CD8-positive, alpha-beta memory T cell (primary cell): ENCODE measurements at regions not wholly inside any gene's neighbourhood (a gene's known extent, or its start where the extent isn't known, plus 50 kb on each side); places are given as distances from the start of the nearest gene placed in this dataset.

Experiments
- CTCF ChIA-PET: fragments of 350-600 bp; sonication (Branson Sonifier 250); formaldehyde crosslinking; loops from one replicate; lab custom pipeline; 2021; ENCODE audit warnings: antibody characterized with exemption; lab: Charles Lee
- POLR2A ChIA-PET: fragments of 350-600 bp; sonication (Branson Sonifier 250); formaldehyde crosslinking; loops from one replicate; lab custom pipeline; 2021; ENCODE audit warnings: antibody characterized with exemption; lab: Charles Lee
- DNase-seq, 5 donors: peaks; one replicate each; pipeline versions ENCODE4 v3.0.0 to v3.0.0-alpha.2; 2020 to 2022; ENCODE audit warnings: mixed read lengths in 1 of 5
- H3K27ac ChIP-seq: one replicate; pipeline ENCODE4 v1.7.0; 2013; ENCODE audit warnings: low read depth, mild to moderate bottlenecking, low read length, moderate library complexity
- H3K27me3 ChIP-seq: 2 replicates; pipeline ENCODE4 v1.7.0; 2013; ENCODE audit warnings: low read length, mild to moderate bottlenecking; ENCODE audit not compliant: insufficient read depth, poor library complexity, severe bottlenecking
- H3K36me3 ChIP-seq: 2 replicates; pipeline ENCODE4 v1.7.0; 2013; ENCODE audit warnings: mild to moderate bottlenecking, low read length, moderate library complexity; ENCODE audit not compliant: insufficient read depth
- H3K4me1 ChIP-seq: 2 replicates; pipeline ENCODE4 v1.7.0; 2013; ENCODE audit warnings: mild to moderate bottlenecking, low read length, moderate library complexity; ENCODE audit not compliant: insufficient read depth
- H3K4me3 ChIP-seq: 2 replicates; pipeline ENCODE4 v1.7.0; 2013; ENCODE audit warnings: mild to moderate bottlenecking, low read length
- H3K9me3 ChIP-seq: 2 replicates; pipeline ENCODE4 v1.7.0; 2013; ENCODE audit warnings: mild to moderate bottlenecking, low read length
- H3K27ac Mint-ChIP-seq, 8 donors: one replicate each; pipeline ENCODE4 v1.8.0; 2020 to 2021; ENCODE audit warnings: mixed read lengths in 8 of 8, mild to moderate bottlenecking in 6 of 8, inconsistent platforms in 3 of 8, moderate library complexity in 3 of 8
- H3K27me3 Mint-ChIP-seq, 2 donors: one replicate each; pipeline ENCODE4 v1.8.0; 2020 to 2021; ENCODE audit warnings: mixed read lengths in 2 of 2, mild to moderate bottlenecking in 1 of 2, moderate library complexity in 1 of 2
- H3K36me3 Mint-ChIP-seq, 3 donors: one replicate each; pipeline ENCODE4 v1.8.0; 2020 to 2021; ENCODE audit warnings: mixed read lengths in 3 of 3, inconsistent platforms in 1 of 3, mild to moderate bottlenecking in 1 of 3
- H3K4me1 Mint-ChIP-seq, 3 donors: one replicate each; pipeline ENCODE4 v1.8.0; 2020 to 2021; ENCODE audit warnings: mixed read lengths in 3 of 3, inconsistent platforms in 1 of 3, mild to moderate bottlenecking in 1 of 3
- H3K4me3 Mint-ChIP-seq, 7 donors: one replicate each; pipeline ENCODE4 v1.8.0; 2020 to 2021; ENCODE audit warnings: mixed read lengths in 7 of 7, mild to moderate bottlenecking in 6 of 7, moderate library complexity in 4 of 7, inconsistent platforms in 2 of 7
- H3K9me3 Mint-ChIP-seq, 5 donors: one replicate each; pipeline ENCODE4 v1.8.0; 2020 to 2022; ENCODE audit warnings: mixed read lengths in 5 of 5, mild to moderate bottlenecking in 3 of 5, moderate library complexity in 2 of 5, inconsistent platforms in 1 of 5

DNA sequence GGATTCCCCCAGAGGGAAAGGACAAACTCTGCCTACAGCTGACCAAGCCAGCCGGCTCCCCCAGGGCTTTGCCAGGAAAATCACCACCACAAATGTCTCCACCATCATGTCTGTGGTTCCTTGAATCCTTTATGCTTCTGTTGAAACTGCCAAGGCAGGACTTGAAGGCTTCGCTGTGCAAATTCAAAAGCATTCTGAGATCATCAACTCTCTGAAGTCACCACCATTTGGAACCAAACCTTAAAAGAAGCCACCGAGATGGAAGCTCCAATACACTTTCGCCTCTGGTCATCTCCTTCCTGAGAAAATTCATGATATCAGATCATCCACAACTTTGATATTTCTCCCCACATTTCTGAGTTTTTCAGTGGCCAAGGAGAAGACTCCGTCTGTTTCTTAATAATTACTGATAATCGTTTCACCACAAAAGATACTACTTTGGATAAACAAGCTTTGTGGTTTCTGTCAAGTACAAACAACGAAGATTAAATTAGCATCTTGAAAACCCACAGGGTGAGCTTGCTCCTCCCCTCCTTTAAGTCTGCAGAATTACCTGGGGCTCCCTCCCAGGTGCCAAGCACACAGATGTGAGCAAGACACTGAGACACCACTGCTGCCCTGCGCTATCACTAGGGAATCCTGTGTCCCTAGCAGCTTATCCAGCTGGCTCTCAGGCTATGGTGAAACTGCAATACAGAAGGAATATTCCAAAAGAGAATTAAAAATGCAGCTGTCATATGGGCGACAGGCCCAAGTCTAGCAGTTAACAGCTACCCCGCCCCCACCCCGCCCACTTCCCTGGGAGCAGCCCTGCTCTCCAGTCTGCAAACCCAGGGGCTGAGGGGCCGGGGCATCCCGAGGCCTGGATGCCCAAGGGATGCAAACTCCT, 125.0 kb upstream of the TBL1X start:
- ChIA-PET POLR2A (interaction anchor here (1.4 to 3.7 kb wide), 4 partner anchors 12 to 123 kb away, joined by 5 to 43 read pairs (median 12); partner anchors contain the start of gene TBL1X), CTCF (interaction anchor here (0.8 to 1.6 kb wide), 4 partner anchors 13 to 369 kb away, joined by 3 to 9 read pairs (median 6); no protein-coding TSS in a partner anchor)
- peak overlapping the region; percentile 78 to 94 (median 82) for H3K27ac Mint-ChIP-seq
- Histone ChIP-seq H3K4me1 (peaks cover 45% of the 10 kb centered on the region), H3K27me3 (no peaks in the 10 kb centered on the region), H3K36me3 (no peaks in the 10 kb centered on the region), H3K4me3 (peak overlapping the region; percentile 55), H3K27ac (peak overlapping the region; percentile 24), H3K9me3 (no peaks in the 10 kb centered on the region)
- H3K9me3 Mint-ChIP-seq, result no peaks in the 10 kb centered on the region
- peak in 3 of 5 donors; percentile 47 to 60 (median 56) for DNase-seq
- no peaks in the 10 kb centered on the region for H3K27me3 Mint-ChIP-seq
- H3K36me3 Mint-ChIP-seq, result no peaks in the 10 kb centered on the region
- peak overlapping the region; percentile 45 to 93 (median 66) for H3K4me3 Mint-ChIP-seq
- peaks cover 46 to 59% (median 56%) of the 10 kb centered on the region in 3 donors for H3K4me1 Mint-ChIP-seq

DNA sequence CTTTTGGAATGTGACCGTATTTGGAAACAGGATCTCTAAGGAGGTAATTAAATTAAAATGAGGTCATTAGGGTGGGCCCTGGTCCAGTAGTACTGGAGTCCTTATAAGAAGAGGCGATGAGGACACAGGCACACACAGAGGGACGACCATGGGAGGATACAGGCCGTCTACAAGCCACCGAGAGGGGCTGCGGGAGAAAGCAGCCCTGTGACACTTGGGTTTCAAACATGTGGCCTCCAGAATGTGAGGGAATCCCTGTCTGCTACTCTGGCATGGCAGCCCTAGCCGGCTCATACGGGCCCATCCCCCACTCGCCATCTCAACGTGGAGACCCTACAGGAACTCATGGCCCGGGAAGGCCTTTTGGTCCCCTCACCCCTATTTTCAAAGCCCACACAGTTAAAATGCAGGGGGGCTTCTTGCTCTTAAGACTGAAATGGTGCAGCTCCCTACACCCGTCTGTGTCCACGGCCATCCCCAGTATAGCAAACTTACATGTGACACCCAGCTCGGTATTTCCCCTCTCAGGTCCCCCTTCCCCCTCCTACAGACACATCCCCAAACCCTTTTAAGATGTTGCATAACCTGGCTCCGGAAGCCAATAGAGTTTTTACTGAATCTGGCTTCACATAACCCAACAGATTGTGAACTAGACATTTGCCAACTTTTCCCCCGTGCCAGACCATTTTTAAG, 124.1 kb upstream of the TBL1X start:
- Mint-ChIP-seq H3K27ac (peak overlapping the region; percentile 86 to 96 (median 92)), H3K9me3 (no peaks in the 10 kb centered on the region), H3K36me3 (no peaks in the 10 kb centered on the region), H3K4me3 (peak overlapping the region; percentile 76 to 93 (median 83)), H3K4me1 (peaks cover 45 to 59% (median 56%) of the 10 kb centered on the region in 3 donors), H3K27me3 (no peaks in the 10 kb centered on the region)
- CTCF ChIA-PET, result interaction anchor here (1.3 to 4.0 kb wide), 4 partner anchors 12 to 369 kb away, joined by 3 to 12 read pairs (median 6); no protein-coding TSS in a partner anchor
- Histone ChIP-seq H3K9me3 (no peaks in the 10 kb centered on the region), H3K27me3 (no peaks in the 10 kb centered on the region), H3K4me3 (peak overlapping the region; percentile 55), H3K4me1 (peaks cover 42% of the 10 kb centered on the region), H3K27ac (peak overlapping the region; percentile 59), H3K36me3 (no peaks in the 10 kb centered on the region)
- POLR2A ChIA-PET, result interaction anchor here (0.9 to 3.7 kb wide), 5 partner anchors 11 to 123 kb away, joined by 3 to 43 read pairs (median 9); partner anchors contain the start of gene TBL1X
- DNase-seq, result peak in 4 of 5 donors; percentile 25 to 76 (median 64)

DNA sequence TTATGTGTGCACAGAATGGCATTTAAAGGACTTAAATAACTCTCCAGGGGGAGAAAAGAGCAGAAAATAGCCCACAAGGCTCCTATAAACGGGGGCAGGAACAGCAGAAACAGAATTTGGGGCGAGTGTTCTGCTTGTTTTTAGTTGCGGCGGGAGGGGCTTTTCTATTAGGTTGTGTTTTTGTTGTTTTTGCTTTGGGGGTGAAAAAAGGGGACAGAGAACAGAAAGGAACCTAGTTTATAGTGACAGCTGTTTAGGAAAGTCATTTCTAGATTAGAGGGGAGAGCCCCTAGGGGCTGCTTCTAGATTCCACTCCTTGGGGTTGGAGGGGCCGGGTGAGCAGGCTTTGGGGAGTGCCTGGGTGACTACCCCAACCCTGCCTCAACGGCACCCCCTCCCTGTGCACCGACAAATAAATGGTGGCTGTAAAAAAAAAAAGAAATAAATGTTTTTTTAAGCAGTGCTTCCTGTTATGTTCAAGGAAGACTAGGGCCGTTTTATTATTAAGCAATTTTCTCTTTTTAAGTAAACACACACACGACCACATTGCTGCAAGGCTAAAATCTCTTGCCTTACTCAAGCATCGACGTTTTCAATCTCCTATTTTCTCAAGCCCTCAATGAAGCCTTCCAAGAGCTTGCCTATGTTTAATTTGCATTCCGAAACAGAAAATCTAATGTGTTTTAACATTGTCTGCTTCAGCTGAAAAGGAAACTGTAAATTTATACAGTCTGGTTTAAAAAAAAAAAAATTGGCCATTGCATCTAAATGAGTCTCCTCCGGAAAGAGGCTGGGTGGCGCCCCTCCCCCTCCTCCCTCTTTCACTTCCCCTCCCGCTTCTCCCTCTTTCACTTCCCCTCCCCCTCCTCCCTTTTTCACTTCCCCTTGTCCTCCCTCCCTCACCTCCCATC, 123.3 kb upstream of the TBL1X start:
- H3K27ac Mint-ChIP-seq, result peak overlapping the region; percentile 86 to 96 (median 92)
- Histone ChIP-seq H3K9me3 (no peaks in the 10 kb centered on the region), H3K27ac (peak overlapping the region; percentile 59), H3K27me3 (no peaks in the 10 kb centered on the region), H3K4me3 (peak overlapping the region; percentile 55), H3K4me1 (peaks cover 35% of the 10 kb centered on the region), H3K36me3 (no peaks in the 10 kb centered on the region)
- H3K36me3 Mint-ChIP-seq, result no peaks in the 10 kb centered on the region
- POLR2A ChIA-PET, result interaction anchor here (0.6 to 3.7 kb wide), 5 partner anchors 10 to 122 kb away, joined by 3 to 43 read pairs (median 5); partner anchors contain the start of gene TBL1X
- peak; percentile 42 to 81 (median 65) for DNase-seq
- H3K4me3 Mint-ChIP-seq, result peak overlapping the region; percentile 76 to 93 (median 83)
- no peaks in the 10 kb centered on the region for H3K27me3 Mint-ChIP-seq
- CTCF ChIA-PET, result interaction anchor here (1.4 to 4.0 kb wide), 3 partner anchors 11 to 122 kb away, joined by 3 to 12 read pairs (median 4); no protein-coding TSS in a partner anchor
- H3K9me3 Mint-ChIP-seq, result no peaks in the 10 kb centered on the region
- H3K4me1 Mint-ChIP-seq, result peaks cover 38 to 54% (median 52%) of the 10 kb centered on the region in 3 donors

DNA sequence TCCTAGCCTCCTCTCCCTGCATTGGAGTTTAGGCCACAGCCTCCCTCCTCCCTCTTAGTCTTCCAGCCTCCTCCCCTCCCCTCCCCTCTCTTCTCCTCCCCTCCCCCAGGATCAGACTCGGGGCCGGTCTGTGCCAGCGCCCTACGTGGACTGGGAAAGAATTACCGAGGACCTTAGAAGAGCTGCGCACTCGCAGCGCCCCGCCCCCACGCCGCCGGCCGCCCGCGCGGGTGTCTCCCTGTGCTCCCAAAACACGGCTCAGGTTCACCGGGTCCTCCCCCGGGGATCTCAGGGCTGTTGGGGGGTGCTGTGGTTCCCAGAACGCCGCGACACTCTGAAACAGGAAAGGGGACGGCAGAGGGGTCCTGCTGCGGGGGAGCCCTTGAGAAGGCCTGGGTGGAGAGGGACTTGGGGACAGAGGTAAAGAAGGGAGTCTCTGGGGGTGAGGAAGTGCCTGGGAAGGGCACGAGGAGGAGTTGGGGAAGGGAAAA, 122.3 kb upstream of the TBL1X start:
- Histone ChIP-seq H3K4me3 (no peak overlapping the region), H3K27ac (no peak overlapping the region), H3K36me3 (no peaks in the 10 kb centered on the region), H3K9me3 (no peaks in the 10 kb centered on the region), H3K4me1 (peaks cover 27% of the 10 kb centered on the region), H3K27me3 (no peaks in the 10 kb centered on the region)
- peak overlapping the region; percentile 29 to 90 (median 68) for H3K27ac Mint-ChIP-seq
- H3K27me3 Mint-ChIP-seq, result no peaks in the 10 kb centered on the region
- no peaks in the 10 kb centered on the region for H3K36me3 Mint-ChIP-seq
- POLR2A ChIA-PET, result interaction anchor here (3.7 kb wide), 1 partner anchor 121 kb away, joined by 43 read pairs; the partner anchor contains the start of gene TBL1X
- CTCF ChIA-PET, result interaction anchor here (1.4 to 4.0 kb wide), 2 partner anchors 119 to 120 kb away, joined by 4 to 12 read pairs; no protein-coding TSS in a partner anchor
- no peaks in the 10 kb centered on the region for H3K9me3 Mint-ChIP-seq
- H3K4me1 Mint-ChIP-seq, result peaks cover 33 to 45% (median 42%) of the 10 kb centered on the region in 3 donors
- DNase-seq, result peak; percentile 13 to 71 (median 47)
- peak overlapping the region; percentile 69 to 82 (median 80) for H3K4me3 Mint-ChIP-seq

DNA sequence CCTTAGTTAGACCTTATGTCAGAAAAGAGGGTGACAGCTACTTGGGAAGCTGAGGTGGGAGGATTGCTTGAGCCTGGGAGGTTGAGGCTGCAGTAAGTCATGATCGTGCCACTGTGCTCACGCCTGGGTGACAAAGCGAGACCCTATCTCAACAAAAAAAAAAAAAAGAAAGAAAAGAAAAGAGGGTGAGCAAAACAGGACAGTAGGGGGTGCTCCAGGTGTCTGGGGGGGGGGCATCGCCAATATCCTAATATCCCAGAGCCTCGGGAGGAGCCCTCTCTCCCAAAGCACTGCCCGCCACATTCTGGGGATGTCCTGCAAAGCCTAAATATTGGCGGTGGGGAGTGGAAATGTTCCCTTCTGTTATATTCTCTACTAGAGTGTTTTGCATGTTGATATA, 120.9 kb upstream of the TBL1X start:
- POLR2A ChIA-PET, result no interaction called here
- Mint-ChIP-seq H3K9me3 (no peaks in the 10 kb centered on the region), H3K36me3 (no peaks in the 10 kb centered on the region), H3K4me1 (peaks cover 25 to 34% (median 32%) of the 10 kb centered on the region in 3 donors), H3K27me3 (no peaks in the 10 kb centered on the region), H3K27ac (peak overlapping the region in 3 of 8 donors; percentile 5 to 74 (median 58)), H3K4me3 (peak overlapping the region in 3 of 7 donors; percentile 9 to 38 (median 10))
- Histone ChIP-seq H3K27ac (no peak overlapping the region), H3K4me1 (peaks cover 25% of the 10 kb centered on the region), H3K36me3 (no peaks in the 10 kb centered on the region), H3K27me3 (no peaks in the 10 kb centered on the region), H3K9me3 (no peaks in the 10 kb centered on the region), H3K4me3 (no peak overlapping the region)
- no peak for DNase-seq
- CTCF ChIA-PET, result interaction anchor here (4.0 kb wide), 1 partner anchor 119 kb away, joined by 12 read pairs; no protein-coding TSS in a partner anchor

DNA sequence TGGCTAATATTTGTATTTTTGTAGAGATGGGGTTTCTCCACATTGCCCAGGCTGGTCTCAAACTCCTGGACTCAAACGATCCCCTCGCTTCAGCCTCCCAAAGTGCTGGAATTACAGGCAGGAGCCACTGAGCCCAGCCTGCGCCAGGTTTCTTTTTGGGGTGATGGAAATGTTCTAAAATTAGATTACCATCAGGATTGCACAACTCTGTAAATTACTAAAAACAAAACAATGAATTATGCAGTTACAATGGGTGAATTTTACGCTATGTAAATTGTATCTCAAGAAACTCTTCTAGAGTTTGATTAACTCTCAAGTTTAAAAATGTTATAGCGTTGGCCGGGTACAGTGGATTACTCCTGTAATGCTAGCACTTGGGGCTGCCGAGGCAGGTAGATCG, 118.9 kb upstream of the TBL1X start:
- DNase-seq, result no peak
- Histone ChIP-seq H3K36me3 (no peaks in the 10 kb centered on the region), H3K9me3 (no peaks in the 10 kb centered on the region), H3K27ac (no peak overlapping the region), H3K4me1 (peaks cover 7% of the 10 kb centered on the region), H3K27me3 (no peaks in the 10 kb centered on the region), H3K4me3 (no peak overlapping the region)
- H3K36me3 Mint-ChIP-seq, result no peaks in the 10 kb centered on the region
- H3K27me3 Mint-ChIP-seq, result no peaks in the 10 kb centered on the region
- POLR2A ChIA-PET, result no interaction called here
- H3K4me3 Mint-ChIP-seq, result no peak overlapping the region
- CTCF ChIA-PET, result no interaction called here
- H3K9me3 Mint-ChIP-seq, result no peaks in the 10 kb centered on the region
- H3K27ac Mint-ChIP-seq, result peak overlapping the region in 1 of 8 donors; percentile 52
- H3K4me1 Mint-ChIP-seq, result peaks cover 13 to 20% (median 17%) of the 10 kb centered on the region in 3 donors
